ENCODE measurements at regions not wholly inside any gene's neighbourhood (a gene's known extent, or its start where the extent isn't known, plus 50 kb on each side); places are given as distances from the start of the nearest gene placed in this dataset.

- no peak for TF ChIP-seq CTCF (IDR thresholded peaks at IDR 0.05; ENCODE audit: borderline replicate concordance, insufficient read depth, low read depth, low read length)
- H3K4me3 ChIP-seq (ENCODE audit: low read depth, low read length) = no peak overlapping the region
Observed at GRCh38 chr9:26770821-26771220, 121.8 kb downstream of the CAAP1 start.

GRCh38 chr9:26768145-26768544 lies 124.5 kb downstream of the CAAP1 start:
- no peak overlapping the region for H3K4me3 ChIP-seq (ENCODE audit: low read depth, low read length)
- no peak for TF ChIP-seq CTCF (IDR thresholded peaks at IDR 0.05; ENCODE audit: borderline replicate concordance, insufficient read depth, low read depth, low read length)

GRCh38 chr9:26760675-26761074 lies 131.9 kb downstream of the CAAP1 start:
- no peak overlapping the region for H3K4me3 ChIP-seq (ENCODE audit: low read depth, low read length)
- no peak for TF ChIP-seq CTCF (IDR thresholded peaks at IDR 0.05; ENCODE audit: borderline replicate concordance, insufficient read depth, low read depth, low read length)

GRCh38 chr9:26758655-26759054 lies 133.9 kb downstream of the CAAP1 start:
- no peak for TF ChIP-seq CTCF (IDR thresholded peaks at IDR 0.05; ENCODE audit: borderline replicate concordance, insufficient read depth, low read depth, low read length)
- no peak overlapping the region for H3K4me3 ChIP-seq (ENCODE audit: low read depth, low read length)

- no peak for TF ChIP-seq CTCF (IDR thresholded peaks at IDR 0.05; ENCODE audit: borderline replicate concordance, insufficient read depth, low read depth, low read length)
Observed at GRCh38 chr9:26756881-26757280, 135.7 kb downstream of the CAAP1 start.

GRCh38 chr9:26755476-26755875 lies 137.1 kb downstream of the CAAP1 start:
- H3K4me3 ChIP-seq (ENCODE audit: low read depth, low read length) = no peak overlapping the region

More at GRCh38 chr9:26756881-26757280, 135.7 kb downstream of the CAAP1 start:
- H3K4me3 ChIP-seq (ENCODE audit: low read depth, low read length) = no peak overlapping the region

More at GRCh38 chr9:26755476-26755875, 137.1 kb downstream of the CAAP1 start:
- no peak for TF ChIP-seq CTCF (IDR thresholded peaks at IDR 0.05; ENCODE audit: borderline replicate concordance, insufficient read depth, low read depth, low read length)

Data from GM12875 (cell line).